Fibroblast of skin of left quadriceps (primary cell): ENCODE measurements at regions not wholly inside any gene's neighbourhood (a gene's known extent, or its start where the extent isn't known, plus 50 kb on each side); places are given as distances from the start of the nearest gene placed in this dataset.

Experiments
- DNase-seq, 2 experiments: peaks; one replicate each; pipeline ENCODE4 v3.0.0-alpha.2; 2013; ENCODE audit warnings: low read depth in 2 of 2

DNA sequence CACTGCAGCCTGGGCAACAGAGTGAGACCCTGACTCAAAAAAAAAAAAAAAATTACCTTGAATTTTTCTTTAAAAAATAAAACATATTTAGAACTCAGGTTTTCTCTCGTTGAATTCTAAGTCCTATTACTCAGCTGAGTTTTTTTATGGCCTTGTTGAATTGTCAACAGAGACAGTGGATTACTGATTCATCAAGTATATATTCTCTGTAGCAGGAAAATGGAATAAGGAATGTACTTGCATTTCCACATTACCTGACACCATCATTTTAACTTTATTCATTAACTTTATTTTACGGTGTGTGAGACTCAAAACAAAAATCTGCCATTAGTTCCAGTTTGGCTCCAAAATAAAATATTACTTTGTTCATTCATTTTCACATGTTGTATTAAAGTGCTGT is 53.8 kb upstream of the APP start:
- DNase-seq, result no peak
